ENCODE measurements at regions not wholly inside any gene's neighbourhood (a gene's known extent, or its start where the extent isn't known, plus 50 kb on each side); places are given as distances from the start of the nearest gene placed in this dataset.

- TF ChIP-seq, protein P1, sequence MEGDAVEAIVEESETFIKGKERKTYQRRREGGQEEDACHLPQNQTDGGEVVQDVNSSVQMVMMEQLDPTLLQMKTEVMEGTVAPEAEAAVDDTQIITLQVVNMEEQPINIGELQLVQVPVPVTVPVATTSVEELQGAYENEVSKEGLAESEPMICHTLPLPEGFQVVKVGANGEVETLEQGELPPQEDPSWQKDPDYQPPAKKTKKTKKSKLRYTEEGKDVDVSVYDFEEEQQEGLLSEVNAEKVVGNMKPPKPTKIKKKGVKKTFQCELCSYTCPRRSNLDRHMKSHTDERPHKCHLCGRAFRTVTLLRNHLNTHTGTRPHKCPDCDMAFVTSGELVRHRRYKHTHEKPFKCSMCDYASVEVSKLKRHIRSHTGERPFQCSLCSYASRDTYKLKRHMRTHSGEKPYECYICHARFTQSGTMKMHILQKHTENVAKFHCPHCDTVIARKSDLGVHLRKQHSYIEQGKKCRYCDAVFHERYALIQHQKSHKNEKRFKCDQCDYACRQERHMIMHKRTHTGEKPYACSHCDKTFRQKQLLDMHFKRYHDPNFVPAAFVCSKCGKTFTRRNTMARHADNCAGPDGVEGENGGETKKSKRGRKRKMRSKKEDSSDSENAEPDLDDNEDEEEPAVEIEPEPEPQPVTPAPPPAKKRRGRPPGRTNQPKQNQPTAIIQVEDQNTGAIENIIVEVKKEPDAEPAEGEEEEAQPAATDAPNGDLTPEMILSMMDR (IDR thresholded peaks at IDR 0.05): no peak
- TF ChIP-seq POLR2AphosphoS5 (IDR thresholded peaks at IDR 0.05): no peak
- no peak for TF ChIP-seq POLR2A (IDR thresholded peaks at IDR 0.05)
These were observed 101.3 kb upstream of the ESRRG start for GRCh38 chr1:216824511-216824910.
